Hepatocyte (in vitro differentiated cells): ENCODE measurements at regions not wholly inside any gene's neighbourhood (a gene's known extent, or its start where the extent isn't known, plus 50 kb on each side); places are given as distances from the start of the nearest gene placed in this dataset.

ENCODE experiments used
- CTCF ChIP-seq: fragments of 200-600 bp; sonication (generic); IDR thresholded peaks from 2 replicates; pipeline ENCODE4 v1.5.1; 2016; ENCODE audit warnings: antibody characterized with exemption, mild to moderate bottlenecking; ENCODE audit not compliant: poor library complexity
- EZH2 ChIP-seq: fragments of 200-600 bp; sonication (generic); IDR thresholded peaks from 2 replicates; pipeline ENCODE4 v1.6.1; 2016; ENCODE audit warnings: antibody characterized with exemption, mild to moderate bottlenecking, borderline replicate concordance
- EZH2phosphoT487 ChIP-seq: fragments of 200-600 bp; sonication (generic); IDR thresholded peaks from one replicate; pipeline ENCODE4 v1.6.1; 2018; ENCODE audit warnings: antibody characterized with exemption, mild to moderate bottlenecking, low read depth, moderate library complexity; ENCODE audit not compliant: unreplicated experiment, severe bottlenecking

GRCh38 chr1:201628490-201628889 lies 89.6 kb downstream of the NAV1 start:
- no peak for TF ChIP-seq CTCF
- no peak for TF ChIP-seq EZH2
- TF ChIP-seq EZH2phosphoT487 = no peak
